ENCODE measurements at regions not wholly inside any gene's neighbourhood (a gene's known extent, or its start where the extent isn't known, plus 50 kb on each side); places are given as distances from the start of the nearest gene placed in this dataset.

DNA sequence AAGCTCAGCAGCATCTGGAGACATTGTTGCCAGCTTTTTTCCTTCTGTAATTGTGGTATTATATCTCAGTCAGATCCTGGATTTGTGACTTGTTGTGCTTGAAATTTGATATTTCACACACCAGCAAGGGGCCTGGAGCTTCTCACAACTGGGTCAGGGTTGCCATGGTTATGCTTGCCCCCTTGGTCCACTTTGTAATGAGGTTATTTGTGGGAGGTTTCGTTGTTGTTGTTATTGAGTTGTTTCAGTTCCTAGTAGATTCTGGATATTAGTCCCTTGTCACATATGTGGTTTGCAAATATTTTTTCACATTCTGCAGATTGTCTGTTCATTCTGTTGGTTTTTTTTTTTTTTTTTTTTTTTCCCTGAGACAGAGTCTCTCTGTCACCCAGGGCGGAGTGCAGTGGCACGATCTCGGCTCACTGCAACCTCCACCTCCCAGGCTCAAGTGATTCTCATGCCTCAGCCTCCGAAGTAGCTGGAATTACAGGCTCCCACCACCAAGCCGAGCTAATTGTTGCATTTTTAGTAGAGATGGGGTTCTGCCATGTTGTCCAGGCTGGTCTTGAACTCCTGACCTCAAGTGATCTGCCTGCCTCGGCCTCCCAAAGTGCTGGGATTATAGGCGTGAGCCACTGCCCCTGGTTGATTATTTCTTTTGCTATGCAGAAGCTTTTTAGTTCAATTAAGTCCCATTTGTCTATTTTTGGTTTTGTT lies 80.6 kb upstream of the ETV6 start:
- DNase-seq, result peak; percentile 21 to 71

DNA sequence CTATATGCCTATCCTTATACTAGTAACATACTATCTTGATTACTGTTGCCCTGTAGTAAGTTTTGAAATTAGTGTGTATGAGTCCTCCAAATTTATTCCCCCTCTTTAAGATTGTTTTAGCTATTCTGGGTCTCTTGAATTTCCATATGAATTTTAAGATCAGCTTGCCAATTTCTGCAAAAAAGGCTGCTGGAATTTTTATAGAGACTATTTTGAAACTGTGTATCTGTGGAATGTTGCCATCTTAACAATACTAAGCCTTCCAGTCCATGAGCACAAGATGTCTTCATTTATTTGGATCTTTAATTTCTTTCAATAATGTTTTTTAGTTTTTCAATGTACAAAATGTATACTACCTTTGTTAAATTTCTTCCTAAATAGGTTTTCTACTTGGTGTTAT lies 79.8 kb upstream of the ETV6 start:
- DNase-seq, result no peak

DNA sequence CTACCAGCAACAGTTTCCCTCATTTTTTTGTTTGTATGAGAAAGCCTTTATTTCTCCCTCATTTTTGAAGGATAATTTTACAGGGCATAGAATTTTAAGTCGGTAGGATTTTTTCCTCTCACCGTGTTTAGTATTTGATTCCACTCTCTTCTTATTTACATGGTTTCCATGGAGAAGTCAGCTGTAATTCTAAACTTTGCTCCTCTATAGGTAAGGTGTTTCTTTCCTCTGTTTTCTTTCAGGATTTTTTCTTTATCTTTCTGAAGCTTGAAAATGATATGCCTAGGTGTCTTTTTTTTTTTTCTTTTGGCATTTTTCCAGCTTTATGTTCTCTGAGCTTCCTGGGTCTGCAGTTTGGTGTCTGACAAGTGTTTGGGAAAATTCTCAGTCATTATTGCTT lies 75.6 kb upstream of the ETV6 start:
- no peak for DNase-seq

DNA sequence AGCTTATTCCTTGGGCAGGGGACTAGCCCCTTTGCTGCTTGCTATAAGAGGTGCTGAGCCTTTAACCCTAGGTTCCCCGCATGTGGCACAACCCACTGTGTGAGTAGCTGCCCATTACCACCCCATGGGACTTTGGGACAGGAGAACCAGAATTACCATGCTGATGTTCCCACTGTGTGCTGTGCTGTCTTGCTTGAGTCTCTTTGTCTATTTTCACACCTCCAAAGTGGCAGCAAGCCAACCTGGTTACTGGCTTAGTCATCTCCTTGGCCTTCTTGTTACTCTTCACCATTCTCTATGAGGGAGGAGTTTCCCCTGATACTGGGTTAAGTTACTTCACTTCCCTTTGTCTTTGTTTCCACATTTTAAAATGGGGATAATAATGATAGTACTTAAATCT lies 73.4 kb upstream of the ETV6 start:
- DNase-seq, result no peak

DNA sequence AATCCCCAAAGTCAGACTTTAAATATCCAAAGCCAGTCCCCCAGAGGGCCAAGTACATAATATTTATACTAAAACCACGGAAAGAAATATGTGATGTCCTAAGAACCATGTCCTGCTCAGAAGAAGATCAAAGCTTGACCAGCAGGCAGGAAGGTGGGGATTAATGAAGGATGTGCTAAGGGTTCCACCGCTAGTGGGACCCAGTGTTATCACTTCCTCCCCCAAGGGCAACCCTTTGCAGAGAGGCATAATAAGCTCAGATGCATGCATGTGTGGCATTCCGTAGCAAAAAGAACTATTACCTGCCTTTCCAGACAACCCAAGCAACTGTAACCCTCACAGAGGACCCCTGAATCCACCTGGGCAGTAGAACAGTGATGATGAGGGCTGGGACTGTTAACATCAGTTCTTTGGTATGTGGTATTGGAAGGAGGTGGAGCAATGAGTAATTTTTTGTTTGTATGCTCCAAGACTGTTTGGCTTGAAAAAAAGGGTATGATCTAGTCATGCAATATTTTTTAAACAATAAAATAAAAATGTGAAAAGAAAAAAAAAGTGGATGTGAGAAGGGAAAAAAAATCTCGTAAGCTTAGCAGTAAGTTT lies 71.7 kb upstream of the ETV6 start:
- DNase-seq, result no peak

DNA sequence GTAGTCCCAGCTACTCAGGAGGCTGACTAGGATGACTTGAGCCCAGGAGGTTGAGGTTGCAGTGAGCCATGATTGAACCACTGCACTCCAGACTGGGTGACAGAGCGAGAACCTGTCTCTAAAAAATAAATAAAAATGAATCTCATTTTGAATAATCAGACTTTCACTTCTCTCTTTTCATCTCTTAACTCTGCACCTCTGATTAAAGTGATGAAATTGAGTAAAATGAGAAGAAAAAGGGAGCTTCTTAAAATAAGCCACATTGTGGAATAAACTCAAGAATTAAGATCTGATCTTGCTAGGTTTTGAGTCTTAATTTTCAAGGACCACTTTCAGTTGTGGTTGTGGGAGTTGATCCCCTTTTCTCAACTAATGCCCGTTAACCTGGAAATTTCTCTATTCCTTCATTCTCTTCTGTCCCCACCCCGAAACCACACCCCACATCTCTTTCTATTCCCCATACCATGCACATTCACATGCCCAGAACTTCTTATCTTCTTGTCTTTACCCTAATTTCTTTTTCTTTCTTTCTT lies 70.9 kb upstream of the ETV6 start:
- DNase-seq, result no peak

DNA sequence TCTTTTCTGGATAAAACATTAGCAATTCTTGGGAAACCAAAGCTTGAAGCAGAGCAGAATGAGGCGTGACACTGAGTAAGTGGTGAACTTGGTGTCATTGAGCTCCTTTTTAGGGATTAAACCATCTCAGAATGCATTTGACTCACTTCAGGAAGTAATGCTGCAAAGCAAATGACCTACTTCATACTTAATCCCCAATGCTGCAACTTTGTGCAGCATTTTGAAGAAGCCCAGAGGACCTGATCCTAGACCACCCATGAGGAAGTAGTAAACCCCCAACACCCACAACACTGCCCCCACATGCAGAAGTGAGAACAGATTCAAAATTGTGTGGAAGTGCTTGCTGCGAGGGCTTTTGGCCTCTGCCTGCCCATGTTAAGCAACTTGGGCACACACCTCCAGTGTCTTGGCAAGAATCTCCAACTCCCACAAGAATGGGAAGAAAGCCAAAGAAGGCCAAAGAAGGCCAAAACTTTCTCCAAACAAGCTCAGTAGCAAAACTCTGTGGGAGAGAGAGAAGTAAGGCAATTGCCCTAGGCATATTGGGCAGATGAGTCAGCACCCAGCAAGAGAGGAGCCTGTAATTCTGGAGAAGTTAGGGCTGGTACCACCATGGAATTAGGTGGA lies 69.2 kb upstream of the ETV6 start:
- no peak for DNase-seq

DNA sequence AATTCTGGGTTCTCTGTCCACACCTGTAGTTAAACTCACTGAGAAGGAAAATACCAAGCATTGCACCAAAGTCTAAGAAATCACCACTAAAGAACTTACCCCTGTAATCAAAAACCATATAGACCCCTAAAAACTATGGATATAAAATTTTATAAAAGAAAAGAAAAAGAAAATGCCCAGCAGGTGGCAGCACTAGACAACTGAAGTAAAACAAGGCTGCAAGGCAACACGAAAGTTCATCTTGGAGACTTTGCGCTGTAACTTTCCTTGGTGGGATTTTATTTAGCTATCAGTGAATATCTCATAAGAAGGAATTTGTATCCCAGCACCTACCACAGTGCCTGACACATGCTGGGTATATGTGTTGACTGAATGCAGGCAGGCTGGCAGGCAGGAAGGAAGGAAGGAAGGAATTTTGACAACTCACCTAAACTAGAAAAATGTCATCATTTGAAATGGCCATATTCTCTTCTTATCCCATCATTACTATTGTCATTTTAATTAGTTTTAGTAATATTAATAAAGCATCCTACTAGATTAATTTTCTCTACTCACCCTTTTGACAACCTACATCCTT lies 68.2 kb upstream of the ETV6 start:
- peak; percentile 44 to 90 for DNase-seq

DNA sequence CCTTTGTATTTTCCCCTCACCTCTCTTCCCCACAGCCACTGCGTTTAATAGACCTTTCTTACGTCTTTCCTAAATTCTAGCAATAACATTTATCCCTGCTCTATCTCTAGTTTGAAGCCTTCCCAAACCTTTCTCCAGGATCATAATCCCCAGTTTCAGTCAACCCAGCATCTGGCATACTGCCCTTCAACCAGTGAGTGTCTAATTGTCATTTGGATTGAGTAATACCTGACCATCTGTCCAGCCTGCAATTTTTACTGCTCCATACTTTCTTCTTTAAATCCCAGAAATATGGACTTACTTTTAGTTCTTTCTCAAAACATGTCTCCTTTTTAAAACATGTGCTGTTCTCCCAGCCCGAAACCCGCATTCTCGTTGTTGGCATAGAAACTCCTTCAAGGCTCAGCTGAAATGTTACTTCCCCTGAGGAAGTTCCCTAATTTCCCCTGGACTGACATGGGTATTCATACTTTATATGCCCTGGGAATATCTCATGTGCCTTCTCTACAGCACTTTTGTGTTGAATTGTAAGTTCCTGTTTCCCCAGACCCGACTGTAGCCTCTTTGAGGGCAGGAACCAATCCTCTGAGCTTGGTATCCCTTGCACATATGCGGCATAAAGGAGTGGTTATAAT lies 65.1 kb upstream of the ETV6 start:
- no peak for DNase-seq

DNA sequence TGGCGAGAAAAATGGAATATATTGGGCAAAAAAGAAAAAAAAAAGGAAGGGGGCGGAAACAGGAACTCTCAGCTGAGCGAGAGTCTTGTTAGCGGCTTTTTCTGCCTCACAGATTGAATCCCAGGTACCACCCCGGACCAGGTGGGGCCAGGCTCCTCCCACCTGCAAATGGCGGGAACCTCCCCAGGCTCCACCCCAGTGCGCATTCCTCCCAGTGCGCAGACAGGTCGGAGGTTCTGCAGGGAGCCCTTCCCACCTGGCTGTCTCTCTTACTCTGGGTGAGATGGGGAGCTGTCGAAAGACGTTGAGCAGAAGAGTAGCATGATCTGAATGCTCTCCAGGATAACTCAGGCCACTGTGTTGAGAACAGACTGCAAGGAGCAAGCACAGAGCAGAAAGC lies 57.0 kb upstream of the ETV6 start:
- DNase-seq, result no peak

DNA sequence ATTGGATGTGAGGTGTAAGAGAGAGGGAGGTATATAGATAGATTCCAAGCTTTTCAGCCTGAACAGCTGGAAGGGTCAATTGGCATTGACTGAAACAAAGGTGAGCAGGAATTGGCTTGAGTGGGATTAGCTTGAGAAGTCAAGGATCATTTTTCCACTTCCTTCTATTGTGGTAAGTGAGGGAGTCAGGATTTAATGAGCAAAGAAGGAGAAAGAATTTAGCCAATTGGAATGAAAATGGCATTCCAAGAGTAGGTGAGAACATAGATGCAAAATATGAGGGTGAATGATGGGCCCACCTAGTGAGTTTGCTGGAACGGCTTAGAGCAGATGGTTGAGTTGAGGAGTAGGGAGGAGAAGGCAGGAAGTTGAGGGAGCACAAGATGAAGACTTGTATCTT lies 56.5 kb upstream of the ETV6 start:
- DNase-seq, result no peak

DNA sequence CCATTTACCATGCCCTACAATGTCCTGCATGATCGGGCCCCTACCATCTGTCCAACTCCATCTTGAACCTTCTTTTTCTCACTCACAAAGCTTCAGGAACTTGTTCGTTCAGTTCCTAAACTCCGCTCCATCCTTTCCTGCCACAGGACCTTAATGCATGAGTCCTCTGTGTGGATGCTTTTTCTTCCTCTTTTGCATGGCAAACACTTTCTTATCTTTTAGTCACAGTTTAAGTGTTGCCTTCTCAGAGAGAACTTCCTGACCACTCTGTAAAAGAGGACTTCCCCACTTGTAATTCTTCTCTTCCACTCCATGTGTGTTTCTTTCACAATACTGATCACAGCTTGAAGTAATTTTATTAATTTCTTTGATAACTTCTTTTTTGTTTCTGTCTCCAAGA lies 54.4 kb upstream of the ETV6 start:
- DNase-seq, result no peak

DNA sequence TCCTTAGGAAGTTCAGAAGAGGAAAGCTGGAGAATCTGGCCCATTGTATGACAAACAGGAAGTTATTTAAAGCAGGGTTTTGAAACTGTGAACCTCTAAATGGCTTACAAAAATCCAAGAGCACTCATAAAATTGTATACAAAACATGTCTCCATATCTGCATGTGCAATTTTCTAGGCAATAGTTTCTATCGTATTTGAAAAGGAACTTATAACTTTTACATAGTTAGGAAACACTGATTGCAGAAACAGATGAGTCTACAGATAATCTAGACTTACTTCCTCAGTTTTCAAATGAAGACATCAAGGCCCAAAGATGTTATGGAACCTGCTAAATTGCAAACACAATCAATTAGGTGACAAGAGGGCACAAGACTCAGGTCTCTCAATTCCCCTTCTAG lies 53.3 kb upstream of the ETV6 start:
- no peak for DNase-seq

DNA sequence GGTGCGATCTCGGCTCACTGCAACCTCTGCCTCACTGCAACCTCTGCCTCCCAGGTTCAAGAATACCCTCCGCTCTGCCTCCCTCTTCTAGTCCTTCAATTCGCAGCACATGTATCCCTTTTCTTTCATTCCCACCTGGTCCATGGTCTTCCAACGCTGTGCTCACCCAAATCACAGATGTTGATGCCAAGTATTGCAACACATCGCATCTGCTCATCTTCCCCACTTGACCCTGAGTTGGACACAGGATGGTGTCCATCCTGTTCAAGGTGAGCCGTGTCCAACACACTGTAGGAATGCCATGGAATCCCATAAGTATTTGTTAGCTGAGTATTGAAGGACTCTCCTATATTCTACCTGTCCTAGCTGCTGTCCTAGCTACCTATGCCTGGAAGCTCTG lies 50.6 kb upstream of the ETV6 start:
- no peak for DNase-seq
